ENCODE measurements at regions not wholly inside any gene's neighbourhood (a gene's known extent, or its start where the extent isn't known, plus 50 kb on each side); places are given as distances from the start of the nearest gene placed in this dataset.

DNA sequence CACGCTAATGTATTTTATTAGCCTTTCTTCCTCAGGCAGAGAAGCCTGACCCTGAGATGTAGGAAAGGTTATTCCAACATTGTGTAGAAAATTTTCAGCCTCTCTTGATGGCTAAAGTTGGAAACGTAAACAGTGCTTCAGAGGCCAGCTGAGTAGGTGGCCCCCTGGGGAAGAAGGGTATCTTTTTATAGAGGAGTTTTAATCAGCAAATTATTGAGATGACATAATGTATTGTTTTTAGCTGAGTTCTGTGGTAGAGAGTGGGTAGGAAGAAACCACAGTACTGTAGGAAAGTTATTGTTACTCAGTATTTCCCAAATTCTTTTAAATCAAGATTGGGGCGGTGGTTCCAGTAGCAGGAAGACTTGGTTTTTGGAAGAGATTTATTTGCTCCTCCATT is 268.8 kb downstream of the DLEU7 start (continued):
- TF ChIP-seq ZBTB10 (tag by site-specific recombination; IDR thresholded peaks at IDR 0.05) (no peak), ZEB2 (tag by site-specific recombination; IDR thresholded peaks at IDR 0.05) (no peak), KLF9 (tag by site-specific recombination; IDR thresholded peaks at IDR 0.05; ENCODE audit: low read depth) (no peak), ZNF221 (tag by site-specific recombination; IDR thresholded peaks at IDR 0.05; ENCODE audit: borderline replicate concordance) (no peak), ZNF585B (tag by site-specific recombination; IDR thresholded peaks at IDR 0.05) (no peak), ZNF670 (tag by site-specific recombination; IDR thresholded peaks at IDR 0.05; ENCODE audit: low read depth) (no peak), ZNF350 (tag by site-specific recombination; IDR thresholded peaks at IDR 0.05) (no peak), MEIS1 (CRISPR knock-in tag; IDR thresholded peaks at IDR 0.05; ENCODE audit: borderline replicate concordance) (no peak), MYNN (tag by site-specific recombination; IDR thresholded peaks at IDR 0.05; ENCODE audit: borderline replicate concordance) (no peak), PRDM10 (tag by site-specific recombination; IDR thresholded peaks at IDR 0.05) (no peak), KLF7 (tag by site-specific recombination; IDR thresholded peaks at IDR 0.05; ENCODE audit: borderline replicate concordance) (no peak), ZNF121 (tag by site-specific recombination; IDR thresholded peaks at IDR 0.05) (no peak), ZBTB21 (tag by site-specific recombination; IDR thresholded peaks at IDR 0.05) (no peak), ZNF747 (tag by site-specific recombination; IDR thresholded peaks at IDR 0.05) (no peak), ZNF114 (tag by site-specific recombination; IDR thresholded peaks at IDR 0.05) (no peak), ZNF621 (tag by site-specific recombination; IDR thresholded peaks at IDR 0.05) (no peak), ZNF48 (tag by site-specific recombination; IDR thresholded peaks at IDR 0.05) (no peak), ZNF416 (tag by site-specific recombination; IDR thresholded peaks at IDR 0.05) (no peak), ZNF596 (tag by site-specific recombination; IDR thresholded peaks at IDR 0.05) (no peak), ZNF768 (tag by site-specific recombination; IDR thresholded peaks at IDR 0.05) (no peak), OVOL3 (tag by site-specific recombination; IDR thresholded peaks at IDR 0.05) (no peak), HOXD13 (CRISPR knock-in tag; IDR thresholded peaks at IDR 0.05; ENCODE audit: borderline replicate concordance) (no peak), KLF16 (tag by site-specific recombination; IDR thresholded peaks at IDR 0.05) (no peak), ZNF133 (tag by site-specific recombination; IDR thresholded peaks at IDR 0.05) (no peak), RBAK (tag by site-specific recombination; IDR thresholded peaks at IDR 0.05) (no peak), ZNF776 (tag by site-specific recombination; IDR thresholded peaks at IDR 0.05; ENCODE audit: borderline replicate concordance) (no peak), ZNF292 (tag by site-specific recombination; IDR thresholded peaks at IDR 0.05; ENCODE audit: borderline replicate concordance, low read depth) (no peak), YY1 (tag by site-specific recombination; IDR thresholded peaks at IDR 0.05) (no peak)
- TF ChIP-seq, protein P1, sequence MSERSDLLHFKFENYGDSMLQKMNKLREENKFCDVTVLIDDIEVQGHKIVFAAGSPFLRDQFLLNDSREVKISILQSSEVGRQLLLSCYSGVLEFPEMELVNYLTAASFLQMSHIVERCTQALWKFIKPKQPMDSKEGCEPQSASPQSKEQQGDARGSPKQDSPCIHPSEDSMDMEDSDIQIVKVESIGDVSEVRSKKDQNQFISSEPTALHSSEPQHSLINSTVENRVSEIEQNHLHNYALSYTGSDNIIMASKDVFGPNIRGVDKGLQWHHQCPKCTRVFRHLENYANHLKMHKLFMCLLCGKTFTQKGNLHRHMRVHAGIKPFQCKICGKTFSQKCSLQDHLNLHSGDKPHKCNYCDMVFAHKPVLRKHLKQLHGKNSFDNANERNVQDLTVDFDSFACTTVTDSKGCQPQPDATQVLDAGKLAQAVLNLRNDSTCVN (tag by site-specific recombination; optimal IDR thresholded peaks at IDR 0.05): no peak
- TF ChIP-seq, protein P2, sequence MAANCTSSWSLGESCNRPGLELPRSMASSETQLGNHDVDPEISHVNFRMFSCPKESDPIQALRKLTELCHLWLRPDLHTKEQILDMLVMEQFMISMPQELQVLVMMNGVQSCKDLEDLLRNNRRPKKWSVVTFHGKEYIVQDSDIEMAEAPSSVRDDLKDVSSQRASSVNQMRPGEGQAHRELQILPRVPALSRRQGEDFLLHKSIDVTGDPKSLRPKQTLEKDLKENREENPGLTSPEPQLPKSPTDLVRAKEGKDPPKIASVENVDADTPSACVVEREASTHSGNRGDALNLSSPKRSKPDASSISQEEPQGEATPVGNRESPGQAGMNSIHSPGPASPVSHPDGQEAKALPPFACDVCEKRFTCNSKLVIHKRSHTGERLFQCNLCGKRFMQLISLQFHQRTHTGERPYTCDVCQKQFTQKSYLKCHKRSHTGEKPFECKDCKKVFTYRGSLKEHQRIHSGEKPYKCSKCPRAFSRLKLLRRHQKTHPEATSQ (tag by site-specific recombination; IDR thresholded peaks at IDR 0.05): no peak
- TF ChIP-seq, protein P3, sequence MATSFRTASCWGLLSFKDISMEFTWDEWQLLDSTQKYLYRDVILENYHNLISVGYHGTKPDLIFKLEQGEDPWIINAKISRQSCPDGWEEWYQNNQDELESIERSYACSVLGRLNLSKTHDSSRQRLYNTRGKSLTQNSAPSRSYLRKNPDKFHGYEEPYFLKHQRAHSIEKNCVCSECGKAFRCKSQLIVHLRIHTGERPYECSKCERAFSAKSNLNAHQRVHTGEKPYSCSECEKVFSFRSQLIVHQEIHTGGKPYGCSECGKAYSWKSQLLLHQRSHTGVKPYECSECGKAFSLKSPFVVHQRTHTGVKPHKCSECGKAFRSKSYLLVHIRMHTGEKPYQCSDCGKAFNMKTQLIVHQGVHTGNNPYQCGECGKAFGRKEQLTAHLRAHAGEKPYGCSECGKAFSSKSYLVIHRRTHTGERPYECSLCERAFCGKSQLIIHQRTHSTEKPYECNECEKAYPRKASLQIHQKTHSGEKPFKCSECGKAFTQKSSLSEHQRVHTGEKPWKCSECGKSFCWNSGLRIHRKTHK (tag by site-specific recombination; IDR thresholded peaks at IDR 0.05): no peak

Measured in HEK293 (cell line).